GM19372 (cell line): ENCODE measurements at regions not wholly inside any gene's neighbourhood (a gene's known extent, or its start where the extent isn't known, plus 50 kb on each side); places are given as distances from the start of the nearest gene placed in this dataset.
"Not testable (repeated sequence)": the region's sequence is repeated elsewhere in the genome, so short reads cannot be mapped to it uniquely, and the experiment has no call there.

ENCODE experiments used
- ATAC-seq: cut with Tn5 transposase; IDR thresholded peaks from one replicate; pipeline ENCODE4 v1.9.1; 2021; ENCODE audit warnings: mild to moderate bottlenecking, low read depth, moderate library complexity; ENCODE audit not compliant: unreplicated experiment

- ATAC-seq = no peak
Measured at GRCh38 chrX:54615109-54615508, 85.1 kb downstream of the GNL3L start.

- ATAC-seq = no peak
Measured at GRCh38 chrX:54633641-54634040, 103.6 kb downstream of the GNL3L start.

GRCh38 chrX:54639018-54639345, 109.0 kb downstream of the GNL3L start:
- no peak for ATAC-seq

GRCh38 chrX:54639346-54640102, 109.5 kb downstream of the GNL3L start:
- peak; percentile 91 for ATAC-seq

- no peak for ATAC-seq
Measured at GRCh38 chrX:54640103-54640690, 110.2 kb downstream of the GNL3L start.

- ATAC-seq = no peak
Measured at GRCh38 chrX:54640736-54641135, 110.7 kb downstream of the GNL3L start.

- ATAC-seq = no peak
Measured at GRCh38 chrX:54641530-54641929, 111.5 kb downstream of the GNL3L start.

GRCh38 chrX:54647607-54648006, 117.6 kb downstream of the GNL3L start:
- not testable (repeated sequence) for ATAC-seq

GRCh38 chrX:54659547-54659946, 129.5 kb downstream of the GNL3L start:
- ATAC-seq = no peak

GRCh38 chrX:54675762-54676161, 122.3 kb downstream of the ITIH6 start:
- ATAC-seq = no peak

GRCh38 chrX:54695231-54695630, 102.8 kb downstream of the ITIH6 start:
- no peak for ATAC-seq

- ATAC-seq = peak; percentile 100
Measured at GRCh38 chrX:54695816-54696487, 102.1 kb downstream of the ITIH6 start.
